Suprapubic skin (tissue), 3 donors: ENCODE measurements at regions not wholly inside any gene's neighbourhood (a gene's known extent, or its start where the extent isn't known, plus 50 kb on each side); places are given as distances from the start of the nearest gene placed in this dataset.

Experiments used
- CTCF ChIP-seq, 2 donors: fragments of 200-600 bp in 1 of 2; fragments of 450-650 bp in 1 of 2; sonication (generic) in 1 of 2; IDR thresholded peaks; one replicate each; pipeline ENCODE4 v1.5.1; 2016 to 2019; ENCODE audit warnings: antibody characterized with exemption in 2 of 2, mild to moderate bottlenecking in 1 of 2, moderate library complexity in 1 of 2
- EP300 ChIP-seq: sonication (generic); formaldehyde crosslinking; IDR thresholded peaks from one replicate; pipeline ENCODE4 v1.6.1; 2017; ENCODE audit warnings: antibody characterized with exemption
- POLR2A ChIP-seq, 2 donors: fragments of 450-650 bp; IDR thresholded peaks; one replicate each; pipeline ENCODE4 v1.6.1; 2017; ENCODE audit warnings: antibody characterized with exemption in 2 of 2, mild to moderate bottlenecking in 2 of 2, moderate library complexity in 2 of 2

- TF ChIP-seq CTCF (IDR thresholded peaks at IDR 0.05), result no peak
- no peak for TF ChIP-seq EP300
- TF ChIP-seq POLR2A (IDR thresholded peaks at IDR 0.05), result no peak
These were observed 88.4 kb upstream of the PDE4B start for GRCh38 chr1:65704318-65704717.
